GM12878 (cell line): ENCODE measurements at regions not wholly inside any gene's neighbourhood (a gene's known extent, or its start where the extent isn't known, plus 50 kb on each side); places are given as distances from the start of the nearest gene placed in this dataset.

Experiments used
- ATAC-seq: fragments of 200-7000 bp; cut with Tn5 transposase; 3 replicates; pipeline ENCODE4 v1.9.1; 2020; ENCODE audit warnings: mild to moderate bottlenecking, moderate library complexity
- BruUV-seq: library from RNA; stranded (reverse); fragments of 400-500 nt; replicated peaks from 2 replicates; lab custom pipeline; 2021; lab: Mats Ljungman, UMichigan
- CTCF ChIA-PET: fragments of 300-600 bp; sonication (Branson Sonifier 250); formaldehyde crosslinking; extraction: SDS; loops from one replicate; lab custom pipeline; 2021; ENCODE audit warnings: inconsistent platforms; lab: Yijun Ruan, JAX
- POLR2A ChIA-PET: fragments of 350-600 bp; formaldehyde crosslinking; extraction: SDS; loops from one replicate; lab custom pipeline; 2021; ENCODE audit warnings: inconsistent platforms; lab: Charles Lee
- RAD21 ChIA-PET: fragments of 300-600 bp; sonication (Branson Sonifier 250); formaldehyde crosslinking; loops from one replicate; lab custom pipeline; 2023; ENCODE audit warnings: antibody characterized with exemption; ENCODE audit not compliant: unreplicated experiment; lab: Charles Lee
- SMC1A ChIA-PET: fragments of 300-600 bp; sonication (Branson Sonifier 250); formaldehyde crosslinking; loops from one replicate; lab custom pipeline; 2023; ENCODE audit not compliant: unreplicated experiment, uncharacterized antibody; lab: Charles Lee
- DNase-seq: peaks from one replicate; pipeline ENCODE4 v3.0.0-alpha.2; 2011; ENCODE audit warnings: low read depth, low spot score
- FAIRE-seq: peaks from 3 replicates; lab custom pipeline; 2011; peaks lifted over from hg19 to GRCh38; lab: Jason Lieb, UNC
- H2AFZ ChIP-seq: 2 replicates; pipeline ENCODE4 v1.6.0; 2011; ENCODE audit warnings: low read depth, low read length, control low read depth; ENCODE audit not compliant: control insufficient read depth
- H3K27ac ChIP-seq: 2 replicates; pipeline ENCODE4 v1.5.1; 2011; ENCODE audit warnings: control low read depth; ENCODE audit not compliant: control insufficient read depth, insufficient read depth
- H3K27me3 ChIP-seq, 2 experiments: replicated peaks in 1 of 2; 2 replicates each; pipeline versions ENCODE4 v1.6.0 to v1.6.1; 2011; ENCODE audit warnings: low read length in 1 of 2; ENCODE audit not compliant: control insufficient read depth in 2 of 2, insufficient read depth in 2 of 2
- H3K36me3 ChIP-seq, 2 experiments: 2 replicates each; pipeline ENCODE4 v1.5.1; 2011; ENCODE audit warnings: low read length in 1 of 2; ENCODE audit not compliant: control insufficient read depth in 2 of 2, insufficient read depth in 2 of 2
- H3K4me1 ChIP-seq: 2 replicates; pipeline ENCODE4 v1.6.1; 2011; ENCODE audit warnings: mild to moderate bottlenecking, low read length, moderate library complexity, mixed read lengths; ENCODE audit not compliant: control insufficient read depth, insufficient read depth
- H3K4me2 ChIP-seq: 2 replicates; pipeline ENCODE4 v1.6.0; 2011; ENCODE audit warnings: control low read depth; ENCODE audit not compliant: control insufficient read depth, insufficient read depth
- H3K4me3 ChIP-seq: fragments of 200-600 bp; sonication (generic); 2 replicates; pipeline ENCODE4 v1.5.1; 2016
- H3K79me2 ChIP-seq: 2 replicates; pipeline ENCODE4 v1.6.0; 2011; ENCODE audit warnings: low read length; ENCODE audit not compliant: control insufficient read depth, insufficient read depth
- H3K9ac ChIP-seq: 2 replicates; pipeline ENCODE4 v1.8.0; 2011; ENCODE audit warnings: low read length, control low read depth, mixed read lengths; ENCODE audit not compliant: control insufficient read depth, insufficient read depth
- H3K9me3 ChIP-seq: replicated peaks from 3 replicates; pipeline ENCODE4 v1.5.1; 2011; ENCODE audit warnings: mild to moderate bottlenecking, low read length; ENCODE audit not compliant: control insufficient read depth, insufficient read depth
- H4K20me1 ChIP-seq: 2 replicates; pipeline ENCODE4 v1.6.0; 2011; ENCODE audit not compliant: control insufficient read depth, insufficient read depth
- BMI1 ChIP-seq: fragments of 450-650 bp; IDR thresholded peaks from 2 replicates; pipeline ENCODE4 v1.6.1; 2016; ENCODE audit warnings: mild to moderate bottlenecking, moderate library complexity, borderline replicate concordance
- EGR1 ChIP-seq, 2 experiments: IDR thresholded peaks; 1 replicate in 1 of 2; 2 replicates in 1 of 2; pipeline ENCODE4 v1.6.1; 2011 to 2012; ENCODE audit warnings: low read depth in 2 of 2, low read length in 2 of 2, borderline replicate concordance in 1 of 2, mild to moderate bottlenecking in 1 of 2, moderate library complexity in 1 of 2
- HDAC6 ChIP-seq: fragments of 200-600 bp; sonication (generic); IDR thresholded peaks from one replicate; pipeline ENCODE4 v1.8.0; 2017; ENCODE audit warnings: antibody characterized with exemption; ENCODE audit not compliant: unreplicated experiment
- KAT2A ChIP-seq: conservative IDR thresholded peaks from 2 replicates; pipeline ENCODE4 v1.6.1; 2011; ENCODE audit warnings: low read depth, low read length; ENCODE audit not compliant: control insufficient read depth
- MEF2B ChIP-seq: fragments of 450-650 bp; IDR thresholded peaks from 2 replicates; pipeline ENCODE4 v1.6.1; 2018; ENCODE audit warnings: mild to moderate bottlenecking, moderate library complexity; ENCODE audit not compliant: partially characterized antibody, poor library complexity, severe bottlenecking
- MXI1 ChIP-seq: fragments of 150-350 bp; IDR thresholded peaks from 2 replicates; pipeline ENCODE4 v1.6.1; 2011; ENCODE audit warnings: low read depth, mild to moderate bottlenecking, inconsistent platforms, low read length, improper control_type of control experiment
- MYC ChIP-seq: IDR thresholded peaks from 2 replicates; pipeline ENCODE4 v1.6.1; 2011; ENCODE audit warnings: mild to moderate bottlenecking, low read length, moderate library complexity, inconsistent platforms; ENCODE audit not compliant: insufficient read depth, insufficient replicate concordance, insufficient read length, severe bottlenecking
- TCF7 ChIP-seq: IDR thresholded peaks from 2 replicates; pipeline ENCODE4 v1.6.1; 2014; ENCODE audit warnings: antibody characterized with exemption, borderline replicate concordance
- YY1 ChIP-seq: IDR thresholded peaks from 2 replicates; pipeline ENCODE4 v1.6.1; 2011; ENCODE audit warnings: low read depth, mild to moderate bottlenecking, low read length
- WGBS: methylation state at CpG from one replicate; pipeline ENCODE4 v1.1.6; 2016; ENCODE audit warnings: low lambda C conversion rate; ENCODE audit not compliant: insufficient replicate concordance, insufficient coverage; ENCODE audit errors: missing lambda C conversion rate; 5-methylcytosine and 5-hydroxymethylcytosine counted together
- in situ Hi-C: fragments of 300-500 bp; cut with MboI; formaldehyde crosslinking; loops from 9 replicates; pipeline ENCODE4 v1.14.3; 2018; ENCODE audit warnings: mixed read lengths
- intact Hi-C: fragments of 100-400 bp; cut with micrococcal nuclease; formaldehyde crosslinking; loops from one replicate; pipeline ENCODE4 v1.14.2; 2022; ENCODE audit not compliant: unreplicated experiment
- TF ChIP-seq, protein P1 (sequence below): IDR thresholded peaks from 2 replicates; pipeline ENCODE4 v1.6.1; 2011; ENCODE audit warnings: low read depth, mild to moderate bottlenecking, low read length, moderate library complexity, borderline replicate concordance; ENCODE audit errors: extremely low read depth
- TF ChIP-seq, protein P2 (sequence below): fragments of 450-650 bp; IDR thresholded peaks from 2 replicates; pipeline ENCODE4 v1.6.1; 2014; ENCODE audit warnings: mild to moderate bottlenecking
- TF ChIP-seq, protein P3 (sequence below): fragments of 450-650 bp; IDR thresholded peaks from 2 replicates; pipeline ENCODE4 v1.6.1; 2016; ENCODE audit warnings: mild to moderate bottlenecking

DNA sequence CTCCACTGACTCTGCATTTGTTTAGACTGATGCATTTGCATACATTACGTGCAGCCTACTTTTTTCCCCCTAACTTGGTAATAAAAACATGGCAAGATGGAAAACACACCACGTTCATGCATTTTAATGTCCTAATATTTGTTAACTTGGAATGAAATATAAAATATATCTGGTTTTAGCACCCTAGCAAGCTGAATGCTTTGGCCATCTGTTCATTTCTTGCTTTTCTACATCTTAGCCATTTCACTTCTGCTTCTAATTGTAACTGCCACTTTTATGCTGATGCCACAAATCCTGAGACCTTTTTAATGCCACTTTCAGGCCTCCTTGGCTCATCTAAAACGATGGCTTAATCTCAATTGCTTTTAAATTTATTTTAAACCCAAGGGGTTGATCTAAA is 177.7 kb upstream of the RASSF8 start:
- CTCF ChIA-PET: no interaction called here

More for the DNA sequence above, 177.7 kb upstream of the RASSF8 start:
- 2% methylated on average over 3 of the region's 3 CpGs for WGBS
- Histone ChIP-seq H3K9me3 (no peaks in the 10 kb centered on the region), H3K36me3 (no peaks in the 10 kb centered on the region), H4K20me1 (no peaks in the 10 kb centered on the region), H3K4me2 (no peak overlapping the region), H3K4me3 (no peak overlapping the region), H3K79me2 (no peaks in the 10 kb centered on the region), H3K27ac (no peak overlapping the region), H3K9ac (no peak overlapping the region), H2AFZ (no peak overlapping the region), H3K27me3 (no peaks in the 10 kb centered on the region; a peak in 1 of 4 replicates), H3K4me1 (no peaks in the 10 kb centered on the region)
- in situ Hi-C loops: no loop called here
- ChIA-PET RAD21 (interaction anchor here (0.5 kb wide), 1 partner anchor 218 kb away, joined by 3 read pairs; no protein-coding TSS in a partner anchor), POLR2A (no interaction called here), SMC1A (no interaction called here)
- DNase-seq (no peak), FAIRE-seq (no peak), ATAC-seq (no peak)
- TF ChIP-seq EGR1 (IDR thresholded peaks at IDR 0.05; ENCODE audit: borderline replicate concordance in 1 of 2, low read depth in 2 of 2, low read length in 2 of 2) (no peak), HDAC6 (no peak), MEF2B (no peak), MXI1 (no peak), KAT2A (no peak), MYC (no peak), TCF7 (no peak), YY1 (no peak), BMI1 (no peak)
- TF ChIP-seq, protein P1, sequence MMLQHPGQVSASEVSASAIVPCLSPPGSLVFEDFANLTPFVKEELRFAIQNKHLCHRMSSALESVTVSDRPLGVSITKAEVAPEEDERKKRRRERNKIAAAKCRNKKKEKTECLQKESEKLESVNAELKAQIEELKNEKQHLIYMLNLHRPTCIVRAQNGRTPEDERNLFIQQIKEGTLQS: no peak
- TF ChIP-seq, protein P2, sequence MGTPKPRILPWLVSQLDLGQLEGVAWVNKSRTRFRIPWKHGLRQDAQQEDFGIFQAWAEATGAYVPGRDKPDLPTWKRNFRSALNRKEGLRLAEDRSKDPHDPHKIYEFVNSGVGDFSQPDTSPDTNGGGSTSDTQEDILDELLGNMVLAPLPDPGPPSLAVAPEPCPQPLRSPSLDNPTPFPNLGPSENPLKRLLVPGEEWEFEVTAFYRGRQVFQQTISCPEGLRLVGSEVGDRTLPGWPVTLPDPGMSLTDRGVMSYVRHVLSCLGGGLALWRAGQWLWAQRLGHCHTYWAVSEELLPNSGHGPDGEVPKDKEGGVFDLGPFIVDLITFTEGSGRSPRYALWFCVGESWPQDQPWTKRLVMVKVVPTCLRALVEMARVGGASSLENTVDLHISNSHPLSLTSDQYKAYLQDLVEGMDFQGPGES: no peak
- TF ChIP-seq, protein P3, sequence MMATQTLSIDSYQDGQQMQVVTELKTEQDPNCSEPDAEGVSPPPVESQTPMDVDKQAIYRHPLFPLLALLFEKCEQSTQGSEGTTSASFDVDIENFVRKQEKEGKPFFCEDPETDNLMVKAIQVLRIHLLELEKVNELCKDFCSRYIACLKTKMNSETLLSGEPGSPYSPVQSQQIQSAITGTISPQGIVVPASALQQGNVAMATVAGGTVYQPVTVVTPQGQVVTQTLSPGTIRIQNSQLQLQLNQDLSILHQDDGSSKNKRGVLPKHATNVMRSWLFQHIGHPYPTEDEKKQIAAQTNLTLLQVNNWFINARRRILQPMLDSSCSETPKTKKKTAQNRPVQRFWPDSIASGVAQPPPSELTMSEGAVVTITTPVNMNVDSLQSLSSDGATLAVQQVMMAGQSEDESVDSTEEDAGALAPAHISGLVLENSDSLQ: no peak
- no TSS peak for BruUV-seq
- intact Hi-C loops: no loop called here
